HEK293T (cell line): ENCODE measurements at regions not wholly inside any gene's neighbourhood (a gene's known extent, or its start where the extent isn't known, plus 50 kb on each side); places are given as distances from the start of the nearest gene placed in this dataset.
"Not testable (repeated sequence)": the region's sequence is repeated elsewhere in the genome, so short reads cannot be mapped to it uniquely, and the experiment has no call there.

Source experiments
- BHLHE40 ChIP-seq: fragments of 450-650 bp; IDR thresholded peaks from 2 replicates; pipeline ENCODE4 v1.6.1; 2016; ENCODE audit warnings: mild to moderate bottlenecking, moderate library complexity, borderline replicate concordance
- CTBP1 ChIP-seq: fragments of 450-650 bp; IDR thresholded peaks from 2 replicates; pipeline ENCODE4 v1.6.1; 2016; ENCODE audit warnings: borderline replicate concordance
- ELF4 ChIP-seq: fragments of 450-650 bp; IDR thresholded peaks from 2 replicates; pipeline ENCODE4 v1.6.1; 2017; ENCODE audit warnings: antibody characterized with exemption
- FOXM1 ChIP-seq: fragments of 450-650 bp; IDR thresholded peaks from 2 replicates; pipeline ENCODE4 v1.6.1; 2017; ENCODE audit warnings: mild to moderate bottlenecking, borderline replicate concordance
- HDGF ChIP-seq: fragments of 450-650 bp; IDR thresholded peaks from 2 replicates; pipeline ENCODE4 v1.6.1; 2017; ENCODE audit warnings: antibody characterized with exemption, borderline replicate concordance
- LEF1 ChIP-seq: fragments of 450-650 bp; IDR thresholded peaks from 2 replicates; pipeline ENCODE4 v1.6.1; 2017; ENCODE audit warnings: mild to moderate bottlenecking, borderline replicate concordance
- TARDBP ChIP-seq: fragments of 450-650 bp; IDR thresholded peaks from 2 replicates; pipeline ENCODE4 v1.6.1; 2016

DNA sequence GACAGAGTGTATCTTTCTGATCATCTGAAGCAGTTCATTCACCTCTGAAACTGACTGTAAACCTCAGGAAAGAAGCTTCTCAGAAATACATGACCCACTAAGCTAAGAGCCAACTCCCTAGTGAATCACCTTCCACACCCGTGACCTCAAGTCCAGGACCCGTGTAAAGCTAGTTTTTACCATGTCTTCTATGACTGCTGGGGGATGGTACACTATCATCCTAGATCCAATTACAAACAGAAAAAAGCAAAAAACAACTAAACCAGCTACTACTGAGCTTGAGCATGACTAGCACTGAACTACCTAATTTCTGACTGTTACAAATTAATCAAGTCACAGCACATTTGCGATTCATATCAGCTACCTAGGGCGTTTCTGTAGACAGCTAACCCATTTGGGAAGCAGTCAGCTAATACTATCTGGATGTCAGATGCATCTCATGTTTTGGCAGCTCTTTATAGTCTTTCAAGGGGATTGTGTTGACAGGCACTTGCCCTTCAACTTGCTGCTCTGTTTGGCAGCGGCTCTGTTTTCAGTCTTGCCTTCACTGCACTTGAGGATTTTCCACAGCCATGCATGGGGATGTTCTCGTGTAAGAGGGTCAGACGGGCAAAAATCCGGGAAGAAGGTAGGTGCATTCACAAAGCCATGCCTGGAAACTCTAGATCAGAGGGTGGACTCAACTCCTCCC lies 350.3 kb downstream of the ANAPC1 start:
- not testable (repeated sequence) for TF ChIP-seq CTBP1, TARDBP, FOXM1, ELF4, BHLHE40, HDGF, LEF1
